Kidney (tissue), 13 donors: ENCODE measurements at regions not wholly inside any gene's neighbourhood (a gene's known extent, or its start where the extent isn't known, plus 50 kb on each side); places are given as distances from the start of the nearest gene placed in this dataset.

ENCODE experiments used
- DNase-seq, 5 donors: peaks; one replicate each; pipeline ENCODE4 v3.0.0-alpha.2; 2013 to 2020
- FAIRE-seq: peaks from 2 replicates; lab custom pipeline; 2012; peaks lifted over from hg19 to GRCh38; lab: Jason Lieb, UNC
- H3K27ac ChIP-seq, 2 donors: one replicate each; pipeline ENCODE4 v1.7.0; 2013; ENCODE audit warnings: low read depth in 2 of 2, low read length in 2 of 2, inconsistent platforms in 1 of 2
- H3K27me3 ChIP-seq: one replicate; pipeline ENCODE4 v1.7.1; 2013; ENCODE audit warnings: low read length, inconsistent platforms; ENCODE audit not compliant: control insufficient read depth, insufficient read depth
- H3K36me3 ChIP-seq, 3 donors: one replicate each; pipeline versions ENCODE4 v1.7.0 to v1.7.1; 2013; ENCODE audit warnings: low read length in 3 of 3, control low read depth in 1 of 3, inconsistent platforms in 1 of 3; ENCODE audit not compliant: insufficient read depth in 3 of 3, control insufficient read depth in 2 of 3
- H3K4me1 ChIP-seq, 3 donors: one replicate each; pipeline versions ENCODE4 v1.7.0 to v1.7.1; 2013; ENCODE audit warnings: low read length in 3 of 3, inconsistent platforms in 1 of 3, low read depth in 1 of 3; ENCODE audit not compliant: control insufficient read depth in 2 of 3, insufficient read depth in 2 of 3
- H3K4me3 ChIP-seq, 3 donors: one replicate each; pipeline versions ENCODE4 v1.7.0 to v1.8.1; 2013; ENCODE audit warnings: low read length in 3 of 3, control low read depth in 1 of 3, inconsistent platforms in 1 of 3
- H3K9ac ChIP-seq, 3 donors: one replicate each; pipeline versions ENCODE4 v1.7.0 to v1.7.1; 2013; ENCODE audit warnings: low read length in 3 of 3, control low read depth in 1 of 3, inconsistent platforms in 1 of 3
- H3K9me3 ChIP-seq, 3 donors: one replicate each; pipeline versions ENCODE4 v1.7.0 to v1.7.1; 2013; ENCODE audit warnings: low read length in 3 of 3, control low read depth in 1 of 3, inconsistent platforms in 1 of 3; ENCODE audit not compliant: control insufficient read depth in 2 of 3, insufficient read depth in 1 of 3
- CTCF ChIP-seq: IDR thresholded peaks from 3 replicates; pipeline ENCODE4 v1.5.1; 2012; ENCODE audit warnings: mild to moderate bottlenecking, moderate library complexity, borderline replicate concordance; ENCODE audit not compliant: insufficient read depth; ENCODE audit errors: extremely low read depth
- intact Hi-C: fragments of 100-400 bp; cut with DNase I; formaldehyde crosslinking; loops from one replicate; pipeline ENCODE4 v1.11.1; 2022
- donor health status: control.
- donor health status: control.
- donor health status: control.
- donor health status: control.
- donor health status: control.
- donor health status: DM: yes; HTN: yes; CAD: no.
- donor health status: Normal renal cell carcinoma (clear cell type).

GRCh38 chr18:73214970-73215369 lies 347.2 kb upstream of the NETO1 start:
- Histone ChIP-seq H3K9ac (no peak overlapping the region), H3K36me3 (no peaks in the 10 kb centered on the region), H3K27ac (no peak overlapping the region), H3K4me3 (no peak overlapping the region), H3K9me3 (peaks cover 0 to 2% (median 0%) of the 10 kb centered on the region in 3 donors), H3K27me3 (no peaks in the 10 kb centered on the region), H3K4me1 (no peaks in the 10 kb centered on the region)
- DNase-seq (no peak), FAIRE-seq (no peak)
- intact Hi-C loops = no loop called here
- TF ChIP-seq CTCF = no peak

- Histone ChIP-seq H3K36me3 (no peaks in the 10 kb centered on the region), H3K27ac (no peak overlapping the region), H3K4me1 (no peaks in the 10 kb centered on the region), H3K4me3 (no peak overlapping the region), H3K27me3 (no peaks in the 10 kb centered on the region), H3K9ac (no peak overlapping the region), H3K9me3 (no peaks in the 10 kb centered on the region)
- intact Hi-C loops = no loop called here
- TF ChIP-seq CTCF = no peak
- no peak for DNase-seq
- FAIRE-seq = no peak
Measured at GRCh38 chr18:73212442-73212841, 344.7 kb upstream of the NETO1 start.

GRCh38 chr18:73201940-73202339 lies 334.2 kb upstream of the NETO1 start:
- no peak for FAIRE-seq
- intact Hi-C loops = no loop called here
- Histone ChIP-seq H3K4me3 (no peak overlapping the region), H3K27ac (no peak overlapping the region), H3K9me3 (no peaks in the 10 kb centered on the region), H3K9ac (no peak overlapping the region), H3K36me3 (no peaks in the 10 kb centered on the region), H3K4me1 (no peaks in the 10 kb centered on the region), H3K27me3 (no peaks in the 10 kb centered on the region)
- no peak for DNase-seq
- no peak for TF ChIP-seq CTCF

- no peak overlapping the region for H3K4me3 ChIP-seq
- no peaks in the 10 kb centered on the region for H3K9me3 ChIP-seq
- FAIRE-seq (no peak), DNase-seq (no peak)
- H3K27ac ChIP-seq = no peak overlapping the region
- H3K9ac ChIP-seq = no peak overlapping the region
- H3K27me3 ChIP-seq = no peaks in the 10 kb centered on the region
- H3K4me1 ChIP-seq = no peaks in the 10 kb centered on the region
- H3K36me3 ChIP-seq = no peaks in the 10 kb centered on the region
- intact Hi-C loops = no loop called here
- TF ChIP-seq CTCF = no peak
Measured at GRCh38 chr18:73199151-73199550, 331.4 kb upstream of the NETO1 start.
